NT2/D1 (cell line): ENCODE measurements at regions not wholly inside any gene's neighbourhood (a gene's known extent, or its start where the extent isn't known, plus 50 kb on each side); places are given as distances from the start of the nearest gene placed in this dataset.

ENCODE experiments used
- YY1 ChIP-seq: IDR thresholded peaks from 2 replicates; pipeline ENCODE4 v1.6.1; 2011; ENCODE audit not compliant: insufficient read length, insufficient read depth
- ZNF274 ChIP-seq: IDR thresholded peaks from 2 replicates; pipeline ENCODE4 v1.6.1; 2011; ENCODE audit warnings: mild to moderate bottlenecking, low read depth, low read length

DNA sequence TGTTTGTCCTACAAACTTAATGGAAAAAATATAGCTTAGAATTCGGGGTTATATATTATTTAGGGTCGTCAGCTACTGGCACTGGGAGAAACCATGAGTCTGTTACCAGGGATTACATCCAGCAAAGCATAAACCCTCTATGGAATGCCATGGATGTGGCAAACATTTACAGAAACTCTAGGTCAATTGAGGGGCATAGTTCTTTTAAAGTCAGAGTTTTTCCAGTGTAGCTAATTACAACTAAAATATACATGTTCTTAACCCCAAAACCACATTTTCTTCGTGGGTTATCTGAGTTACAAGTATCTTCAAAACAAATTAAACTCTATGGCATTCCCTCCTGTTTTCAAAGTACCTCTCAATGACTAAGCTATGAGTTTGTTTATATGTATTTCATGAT lies 99.3 kb upstream of the THSD7A start:
- no peak for TF ChIP-seq ZNF274
- no peak for TF ChIP-seq YY1
